AG04450 (cell line): ENCODE measurements at regions not wholly inside any gene's neighbourhood (a gene's known extent, or its start where the extent isn't known, plus 50 kb on each side); places are given as distances from the start of the nearest gene placed in this dataset.

Experiments used
- CTCF ChIA-PET: fragments of 300-600, 350-600 bp; formaldehyde crosslinking; extraction: SDS; loops from one replicate; lab custom pipeline; 2022; ENCODE audit warnings: antibody characterized with exemption, inconsistent platforms; lab: Charles Lee
- POLR2A ChIA-PET: fragments of 350-600 bp; formaldehyde crosslinking; extraction: SDS; loops from one replicate; lab custom pipeline; 2021; ENCODE audit warnings: antibody characterized with exemption, inconsistent platforms; lab: Yijun Ruan, JAX
- DNase-seq: peaks from one replicate; pipeline ENCODE4 v3.0.0-alpha.2; 2011; ENCODE audit warnings: low read depth, low spot score
- H3K27ac ChIP-seq: one replicate; pipeline ENCODE4 v1.5.1; 2012; ENCODE audit warnings: low read depth, low read length, control low read depth
- H3K27me3 ChIP-seq: one replicate; pipeline ENCODE4 v1.6.0; 2012; ENCODE audit warnings: low read length; ENCODE audit not compliant: control insufficient read depth, insufficient read depth
- H3K4me3 ChIP-seq: 2 replicates; pipeline ENCODE4 v1.5.1; 2011; ENCODE audit warnings: mild to moderate bottlenecking, low read depth, low read length, control low read depth
- H3K9me3 ChIP-seq: 2 replicates; pipeline ENCODE4 v1.5.1; 2012; ENCODE audit warnings: low read length; ENCODE audit not compliant: control insufficient read depth, insufficient read depth
- CTCF ChIP-seq: IDR thresholded peaks from 2 replicates; pipeline ENCODE4 v1.5.1; 2011; ENCODE audit warnings: low read depth, low read length, control low read depth, inconsistent platforms

- no peaks in the 10 kb centered on the region for H3K9me3 ChIP-seq
- POLR2A ChIA-PET, result interaction anchor here (0.6 to 2.1 kb wide), 6 partner anchors 58 to 253 kb away, joined by 3 to 11 read pairs (median 7); partner anchors contain the start of gene JAG1
- peak overlapping the region; percentile 47 for H3K27ac ChIP-seq
- H3K4me3 ChIP-seq, result no peak overlapping the region
- peak; percentile 84 for DNase-seq
- CTCF ChIA-PET, result interaction anchor here (0.6 to 1.1 kb wide), 3 partner anchors 15 to 1306 kb away, joined by 3 to 5 read pairs (median 3); no protein-coding TSS in a partner anchor
- H3K27me3 ChIP-seq, result no peaks in the 10 kb centered on the region
- TF ChIP-seq CTCF, result no peak
Measured at GRCh38 chr20:10924644-10925201, 250.9 kb upstream of the JAG1 start.

GRCh38 chr20:10925767-10926166, 252.0 kb upstream of the JAG1 start:
- no peaks in the 10 kb centered on the region for H3K27me3 ChIP-seq
- POLR2A ChIA-PET, result interaction anchor here (0.6 to 2.1 kb wide), 2 partner anchors 8 to 252 kb away, joined by 3 to 8 read pairs; partner anchors contain the start of gene JAG1
- no peak for TF ChIP-seq CTCF
- CTCF ChIA-PET, result interaction anchor here (0.7 kb wide), 1 partner anchor 251 kb away, joined by 4 read pairs; no protein-coding TSS in a partner anchor
- H3K27ac ChIP-seq, result no peak overlapping the region
- H3K9me3 ChIP-seq, result no peaks in the 10 kb centered on the region
- H3K4me3 ChIP-seq, result no peak overlapping the region
- DNase-seq, result no peak

- CTCF ChIA-PET, result interaction anchor here (0.8 kb wide), 1 partner anchor 256 kb away, joined by 8 read pairs; no protein-coding TSS in a partner anchor
- Histone ChIP-seq H3K27me3 (no peaks in the 10 kb centered on the region), H3K4me3 (no peak overlapping the region), H3K9me3 (no peaks in the 10 kb centered on the region), H3K27ac (no peak overlapping the region)
- POLR2A ChIA-PET, result no interaction called here
- TF ChIP-seq CTCF, result no peak
- no peak for DNase-seq
Measured at GRCh38 chr20:10927011-10927583, 253.3 kb upstream of the JAG1 start.

- DNase-seq, result no peak
- ChIA-PET POLR2A (no interaction called here), CTCF (interaction anchor here (0.6 kb wide), 1 partner anchor 1319 kb away, joined by 10 read pairs; no protein-coding TSS in a partner anchor)
- Histone ChIP-seq H3K27ac (no peak overlapping the region), H3K9me3 (no peaks in the 10 kb centered on the region), H3K27me3 (no peaks in the 10 kb centered on the region), H3K4me3 (no peak overlapping the region)
- no peak for TF ChIP-seq CTCF
Measured at GRCh38 chr20:10927936-10928840, 254.4 kb upstream of the JAG1 start.
